HEK293 (cell line): ENCODE measurements at regions not wholly inside any gene's neighbourhood (a gene's known extent, or its start where the extent isn't known, plus 50 kb on each side); places are given as distances from the start of the nearest gene placed in this dataset.

Source experiments
- CTCF ChIA-PET: fragments of 350-600 bp; formaldehyde crosslinking; extraction: SDS; loops from one replicate; lab custom pipeline; 2021; ENCODE audit warnings: antibody characterized with exemption; lab: Yijun Ruan, JAX
- POLR2A ChIA-PET: fragments of 300-600 bp; formaldehyde crosslinking; extraction: SDS; loops from one replicate; lab custom pipeline; 2020; ENCODE audit warnings: antibody characterized with exemption, inconsistent platforms; lab: Yijun Ruan, JAX
- H3K27ac ChIP-seq: fragments of 200-500 bp; sonication (Bioruptor generic); 2 replicates; pipeline ENCODE4 v1.5.1; 2014; ENCODE audit warnings: low read depth, low read length, control low read depth, inconsistent platforms; ENCODE audit errors: extremely low read depth
- H3K36me3 ChIP-seq, 2 experiments: fragments of 200-500 bp in 1 of 2; sonication (Bioruptor generic) in 1 of 2; 1 replicate in 1 of 2; 2 replicates in 1 of 2; pipeline ENCODE4 v1.5.1; 2014 to 2017; ENCODE audit warnings: inconsistent platforms in 2 of 2, low read length in 2 of 2; ENCODE audit not compliant: control insufficient read depth in 2 of 2, insufficient read depth in 1 of 2
- H3K4me1 ChIP-seq: fragments of 200-500 bp; sonication (Bioruptor generic); 2 replicates; pipeline ENCODE4 v1.5.1; 2014; ENCODE audit warnings: mild to moderate bottlenecking, low read length, inconsistent platforms; ENCODE audit not compliant: control insufficient read depth, insufficient read depth
- H3K4me3 ChIP-seq: 2 replicates; pipeline ENCODE4 v1.5.1; 2011; ENCODE audit warnings: low read depth, mild to moderate bottlenecking, control low read depth, low read length, moderate library complexity
- H3K9me3 ChIP-seq: fragments of 200-500 bp; sonication (Bioruptor generic); 2 replicates; pipeline ENCODE4 v1.5.1; 2014; ENCODE audit warnings: low read depth, low read length, inconsistent platforms; ENCODE audit not compliant: control insufficient read depth, insufficient read depth
- GFI1B ChIP-seq: fragments of 450-650 bp; formaldehyde crosslinking; IDR thresholded peaks from 2 replicates; pipeline ENCODE4 v1.5.1; 2016; ENCODE audit warnings: missing biosample characterization, missing genetic modification characterization
- GLI2 ChIP-seq: fragments of 450-650 bp; formaldehyde crosslinking; IDR thresholded peaks from 2 replicates; pipeline ENCODE4; 2017; ENCODE audit warnings: missing biosample characterization, missing genetic modification characterization, low read depth, borderline replicate concordance
- GLIS1 ChIP-seq: fragments of 450-650 bp; formaldehyde crosslinking; IDR thresholded peaks from 2 replicates; pipeline ENCODE4 v1.5.1; 2016; ENCODE audit warnings: missing biosample characterization, missing genetic modification characterization
- GLIS2 ChIP-seq: fragments of 450-650 bp; formaldehyde crosslinking; IDR thresholded peaks from 2 replicates; pipeline ENCODE4 v1.5.1; 2016; ENCODE audit warnings: missing biosample characterization, missing genetic modification characterization
- TCF7L2 ChIP-seq: IDR thresholded peaks from 2 replicates; pipeline ENCODE4 v1.6.1; 2011; ENCODE audit warnings: low read depth, mild to moderate bottlenecking, inconsistent platforms, low read length, moderate library complexity, borderline replicate concordance
- ZBTB26 ChIP-seq: fragments of 450-650 bp; formaldehyde crosslinking; optimal IDR thresholded peaks from 2 replicates; pipeline ENCODE3; 2016; ENCODE audit warnings: missing biosample characterization, mild to moderate bottlenecking, missing genetic modification characterization
- ZBTB6 ChIP-seq: fragments of 450-650 bp; formaldehyde crosslinking; IDR thresholded peaks from 2 replicates; pipeline ENCODE4 v1.5.1; 2017; ENCODE audit warnings: missing biosample characterization, missing genetic modification characterization
- ZIC2 ChIP-seq: fragments of 450-650 bp; formaldehyde crosslinking; IDR thresholded peaks from 2 replicates; pipeline ENCODE4 v1.5.1; 2016; ENCODE audit warnings: missing biosample characterization, missing genetic modification characterization
- ZNF121 ChIP-seq: fragments of 450-650 bp; formaldehyde crosslinking; IDR thresholded peaks from 2 replicates; pipeline ENCODE4 v1.5.1; 2016; ENCODE audit warnings: missing biosample characterization, missing genetic modification characterization
- ZNF16 ChIP-seq: fragments of 450-650 bp; formaldehyde crosslinking; IDR thresholded peaks from 2 replicates; pipeline ENCODE4 v1.5.1; 2016; ENCODE audit warnings: low read depth, missing biosample characterization, missing genetic modification characterization
- ZNF335 ChIP-seq: fragments of 450-650 bp; formaldehyde crosslinking; conservative IDR thresholded peaks from 2 replicates; pipeline ENCODE4 v1.5.1; 2016; ENCODE audit warnings: missing biosample characterization, missing genetic modification characterization
- ZNF341 ChIP-seq: fragments of 450-650 bp; formaldehyde crosslinking; IDR thresholded peaks from 2 replicates; pipeline ENCODE4; 2016; ENCODE audit warnings: low read depth, missing biosample characterization, missing genetic modification characterization
- ZNF354C ChIP-seq: fragments of 450-650 bp; formaldehyde crosslinking; IDR thresholded peaks from 2 replicates; pipeline ENCODE4 v1.5.1; 2016; ENCODE audit warnings: missing biosample characterization, missing genetic modification characterization, low read depth, borderline replicate concordance
- ZNF48 ChIP-seq: fragments of 450-650 bp; formaldehyde crosslinking; IDR thresholded peaks from 2 replicates; pipeline ENCODE4 v1.5.1; 2016; ENCODE audit warnings: missing biosample characterization, missing genetic modification characterization
- ZNF549 ChIP-seq: fragments of 450-650 bp; IDR thresholded peaks from 2 replicates; pipeline ENCODE4 v1.5.1; 2018; ENCODE audit warnings: missing biosample characterization, missing genetic modification characterization, mild to moderate bottlenecking, inconsistent platforms, moderate library complexity
- ZNF610 ChIP-seq: fragments of 450-650 bp; formaldehyde crosslinking; IDR thresholded peaks from 2 replicates; pipeline ENCODE4 v1.5.1; 2016; ENCODE audit warnings: missing biosample characterization, missing genetic modification characterization, borderline replicate concordance
- ZNF664 ChIP-seq: fragments of 450-650 bp; formaldehyde crosslinking; IDR thresholded peaks from 2 replicates; pipeline ENCODE4 v1.5.1; 2016; ENCODE audit warnings: missing biosample characterization, missing genetic modification characterization
- ZNF670 ChIP-seq: fragments of 450-650 bp; formaldehyde crosslinking; IDR thresholded peaks from 2 replicates; pipeline ENCODE4 v1.5.1; 2016; ENCODE audit warnings: missing biosample characterization, missing genetic modification characterization, low read depth
- ZNF692 ChIP-seq: fragments of 450-650 bp; formaldehyde crosslinking; IDR thresholded peaks from 2 replicates; pipeline ENCODE4 v1.5.1; 2016; ENCODE audit warnings: missing biosample characterization, missing genetic modification characterization

GRCh38 chr6:33918175-33918695 is 114.4 kb upstream of the MLN start:
- Histone ChIP-seq H3K9me3 (no peaks in the 10 kb centered on the region), H3K4me3 (no peak overlapping the region), H3K36me3 (no peaks in the 10 kb centered on the region), H3K27ac (no peak overlapping the region), H3K4me1 (no peaks in the 10 kb centered on the region)
- ChIA-PET POLR2A (no interaction called here), CTCF (interaction anchor here (1.1 to 1.3 kb wide), 2 partner anchors 21 to 147 kb away, joined by 3 read pairs; no protein-coding TSS in a partner anchor)
- TF ChIP-seq ZNF16 (tag by site-specific recombination) (no peak), GFI1B (tag by site-specific recombination) (no peak)

- TF ChIP-seq GLI2 (tag by site-specific recombination) (no peak), ZNF692 (tag by site-specific recombination) (peak; percentile 45; the same call in 1 of the 2 replicates), ZIC2 (tag by site-specific recombination) (peak; percentile 54)
- H3K36me3 ChIP-seq, result no peaks in the 10 kb centered on the region
- ChIA-PET CTCF (interaction anchor here (0.9 to 1.6 kb wide), 3 partner anchors 110 to 144 kb away, joined by 3 to 5 read pairs (median 3); no protein-coding TSS in a partner anchor), POLR2A (no interaction called here)
- no peaks in the 10 kb centered on the region for H3K4me1 ChIP-seq
- no peaks in the 10 kb centered on the region for H3K9me3 ChIP-seq
- H3K27ac ChIP-seq, result no peak overlapping the region
- no peak overlapping the region for H3K4me3 ChIP-seq
Measured at GRCh38 chr6:33915134-33915533, 111.3 kb upstream of the MLN start.

- Histone ChIP-seq H3K4me3 (no peak overlapping the region), H3K9me3 (no peaks in the 10 kb centered on the region), H3K4me1 (no peaks in the 10 kb centered on the region), H3K27ac (no peak overlapping the region), H3K36me3 (no peaks in the 10 kb centered on the region)
- TF ChIP-seq ZNF354C (tag by site-specific recombination) (no peak), TCF7L2 (no peak), ZNF549 (tag by site-specific recombination) (no peak)
- ChIA-PET CTCF (interaction anchor here (0.9 to 1.6 kb wide), 2 partner anchors 110 to 143 kb away, joined by 3 to 5 read pairs; no protein-coding TSS in a partner anchor), POLR2A (no interaction called here)
Measured at GRCh38 chr6:33914645-33915044, 110.8 kb upstream of the MLN start.

GRCh38 chr6:33912195-33912594 is 108.4 kb upstream of the MLN start:
- Histone ChIP-seq H3K4me1 (no peaks in the 10 kb centered on the region), H3K27ac (no peak overlapping the region), H3K36me3 (no peaks in the 10 kb centered on the region), H3K4me3 (no peak overlapping the region), H3K9me3 (no peaks in the 10 kb centered on the region)
- ChIA-PET CTCF (interaction anchor here (1.3 kb wide), 1 partner anchor 143 kb away, joined by 3 read pairs; no protein-coding TSS in a partner anchor), POLR2A (no interaction called here)
- TF ChIP-seq ZIC2 (tag by site-specific recombination), result peak; percentile 35
- no peak for TF ChIP-seq ZNF670 (tag by site-specific recombination)
- TF ChIP-seq, all 188 proteins: peak for 1

- no peaks in the 10 kb centered on the region for H3K4me1 ChIP-seq
- H3K36me3 ChIP-seq, result no peaks in the 10 kb centered on the region
- CTCF ChIA-PET, result no interaction called here
- H3K27ac ChIP-seq, result no peak overlapping the region
- H3K9me3 ChIP-seq, result no peaks in the 10 kb centered on the region
- no peak overlapping the region for H3K4me3 ChIP-seq
- POLR2A ChIA-PET, result no interaction called here
- TF ChIP-seq ZBTB26 (tag by site-specific recombination) (no peak), GLIS2 (tag by site-specific recombination) (no peak), ZNF335 (tag by site-specific recombination) (no peak), ZBTB6 (tag by site-specific recombination) (no peak), GLIS1 (tag by site-specific recombination) (no peak), ZNF341 (tag by site-specific recombination) (no peak), ZNF121 (tag by site-specific recombination) (no peak), ZNF48 (tag by site-specific recombination) (no peak), ZNF610 (tag by site-specific recombination) (no peak), ZNF664 (tag by site-specific recombination) (no peak), ZIC2 (tag by site-specific recombination) (no peak)
Measured at GRCh38 chr6:33911488-33911887, 107.7 kb upstream of the MLN start.
